HG03103 (cell line): ENCODE measurements at regions not wholly inside any gene's neighbourhood (a gene's known extent, or its start where the extent isn't known, plus 50 kb on each side); places are given as distances from the start of the nearest gene placed in this dataset.
"Not testable (repeated sequence)": the region's sequence is repeated elsewhere in the genome, so short reads cannot be mapped to it uniquely, and the experiment has no call there.

Source experiments
- ATAC-seq: cut with Tn5 transposase; IDR thresholded peaks from one replicate; pipeline ENCODE4 v1.9.1; 2021; ENCODE audit warnings: low read depth; ENCODE audit not compliant: unreplicated experiment

- ATAC-seq: no peak
Observed at GRCh38 chr1:82387012-82387366, 586.3 kb downstream of the ADGRL2 start.

GRCh38 chr1:82386365-82387011 lies 585.8 kb downstream of the ADGRL2 start:
- no peak for ATAC-seq

- ATAC-seq: no peak
Observed at GRCh38 chr1:82384776-82385175, 584.0 kb downstream of the ADGRL2 start.

GRCh38 chr1:82377201-82377884 lies 576.6 kb downstream of the ADGRL2 start:
- no peak for ATAC-seq

DNA sequence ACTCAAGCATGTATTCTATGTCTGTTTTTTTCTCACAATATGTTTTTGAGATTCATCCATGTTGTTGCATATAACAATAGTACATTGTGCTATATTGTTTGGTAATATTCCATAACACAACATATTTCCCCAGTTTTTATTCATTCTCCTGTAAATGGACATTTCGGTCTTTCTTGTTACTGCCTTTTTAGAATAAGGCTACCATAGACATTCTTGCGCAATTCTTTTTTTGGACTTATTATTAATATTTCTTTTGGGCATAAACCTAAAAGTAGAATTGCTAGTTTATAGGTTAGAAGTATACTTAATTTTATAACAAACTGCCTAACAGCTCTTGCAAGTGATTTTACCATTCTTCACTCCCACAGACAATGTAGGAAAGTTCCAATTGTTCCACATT lies 573.0 kb downstream of the ADGRL2 start:
- no peak for ATAC-seq

DNA sequence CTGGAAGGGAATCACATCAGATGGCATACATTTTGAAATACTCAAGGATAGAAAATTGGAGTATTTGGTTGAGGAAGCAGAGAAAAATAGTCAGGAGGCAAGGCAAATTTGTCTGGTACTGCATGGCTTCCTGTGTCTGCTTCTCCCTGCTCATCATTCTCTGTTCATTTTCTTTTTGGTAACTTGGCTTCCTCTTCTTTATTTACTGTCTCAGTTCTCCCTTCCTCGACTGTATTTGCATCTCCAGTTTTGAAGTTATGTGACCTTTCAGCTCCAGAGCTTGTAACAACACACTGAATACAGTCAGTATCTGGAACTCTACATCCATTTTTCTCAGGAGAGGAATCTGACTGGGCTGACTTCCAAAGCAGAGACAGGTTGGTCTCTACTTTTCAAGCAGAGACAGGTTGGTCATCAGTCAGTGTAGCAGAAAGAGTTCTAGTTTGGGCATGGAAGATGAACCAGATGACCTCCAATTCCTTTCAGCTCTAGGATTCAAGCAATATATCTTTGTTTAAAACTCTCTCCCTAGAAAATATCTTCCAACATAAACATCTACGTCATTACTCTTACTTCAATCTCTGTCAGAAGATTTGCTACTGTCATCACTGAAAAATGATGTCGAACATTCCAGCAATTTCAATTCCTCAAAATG lies 571.2 kb downstream of the ADGRL2 start:
- no peak for ATAC-seq

GRCh38 chr1:82367456-82367855 lies 566.7 kb downstream of the ADGRL2 start:
- ATAC-seq: no peak

DNA sequence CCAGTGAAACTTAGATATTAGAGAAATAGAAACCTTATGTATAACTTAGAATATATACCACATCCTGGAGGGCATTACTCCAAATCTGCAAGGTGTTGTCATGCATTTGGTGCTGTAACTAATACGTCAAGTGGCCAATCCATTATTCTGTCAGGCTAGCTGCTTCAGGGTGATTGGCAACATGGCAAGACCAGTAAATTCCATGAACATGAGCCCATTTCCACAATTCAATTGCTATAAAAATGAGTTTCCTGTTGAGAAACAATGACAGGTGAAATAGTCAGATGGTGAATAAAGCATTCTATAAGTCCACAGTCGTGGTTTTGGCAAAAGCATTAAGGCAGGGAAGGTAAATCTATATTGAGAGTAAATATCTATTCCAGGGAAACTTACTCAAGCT lies 566.0 kb downstream of the ADGRL2 start:
- no peak for ATAC-seq

DNA sequence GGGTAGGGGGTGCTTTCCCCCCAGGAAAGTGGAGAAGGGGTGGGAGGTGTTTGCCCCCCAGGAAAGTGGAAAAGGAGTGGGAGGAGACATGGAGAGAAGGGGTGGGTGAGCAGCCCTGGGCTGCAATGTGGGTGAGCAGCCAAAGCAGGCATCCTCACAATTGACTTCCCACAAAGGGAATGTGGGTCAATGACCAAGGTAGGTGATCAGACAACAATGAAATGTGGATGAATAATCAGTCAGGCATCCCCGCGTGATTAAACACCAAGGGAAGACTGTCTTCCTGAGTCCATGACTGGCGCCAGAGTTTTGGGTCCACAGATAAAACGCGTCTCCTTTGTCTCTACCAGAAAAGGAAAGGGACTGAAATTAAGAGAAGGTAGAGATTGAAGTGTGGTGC lies 558.8 kb downstream of the ADGRL2 start:
- not testable (repeated sequence) for ATAC-seq

DNA sequence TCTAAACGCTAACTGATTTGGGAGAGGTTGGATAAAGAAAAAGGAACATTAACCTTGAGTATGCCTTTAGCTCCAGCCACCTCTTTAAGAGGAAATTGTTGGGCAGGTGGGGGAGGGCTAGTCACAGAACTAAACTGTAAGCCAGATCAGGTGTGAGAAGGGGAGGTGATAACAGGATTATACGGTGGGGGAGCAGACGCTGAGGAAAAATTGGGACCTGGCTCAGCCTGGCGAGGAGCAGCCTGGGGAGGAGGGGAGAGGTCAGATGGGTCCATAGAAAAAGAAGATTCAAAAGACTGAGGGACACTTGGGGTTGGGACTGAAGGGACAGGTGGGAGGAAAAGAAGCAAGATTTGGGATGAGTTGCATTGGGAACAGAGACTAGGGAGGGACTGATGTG lies 558.0 kb downstream of the ADGRL2 start:
- ATAC-seq: not testable (repeated sequence)

- ATAC-seq: not testable (repeated sequence)
Observed at GRCh38 chr1:82354546-82354945, 553.8 kb downstream of the ADGRL2 start.

- ATAC-seq: no peak
Observed at GRCh38 chr1:82348487-82348886, 547.8 kb downstream of the ADGRL2 start.

DNA sequence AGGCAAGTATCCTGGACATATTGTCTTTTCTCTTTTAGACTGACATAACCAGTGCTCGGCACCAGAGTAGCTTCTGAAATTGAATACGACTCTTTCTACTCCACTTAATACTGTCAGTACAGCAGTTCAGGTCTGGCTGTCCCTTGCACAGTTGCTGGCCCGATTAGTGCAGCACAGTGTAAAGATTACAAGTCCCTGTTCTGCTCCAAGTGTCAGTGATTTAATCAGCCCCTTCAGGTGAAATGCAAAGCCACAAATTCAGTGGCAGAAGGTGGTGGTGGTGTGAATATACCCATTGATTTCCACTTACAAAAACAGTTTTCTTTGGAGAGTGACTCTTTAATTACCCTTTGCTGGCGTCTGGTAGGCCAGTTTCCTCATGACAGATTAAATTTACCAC lies 545.4 kb downstream of the ADGRL2 start:
- no peak for ATAC-seq

- no peak for ATAC-seq
Observed at GRCh38 chr1:82343381-82343780, 542.6 kb downstream of the ADGRL2 start.

DNA sequence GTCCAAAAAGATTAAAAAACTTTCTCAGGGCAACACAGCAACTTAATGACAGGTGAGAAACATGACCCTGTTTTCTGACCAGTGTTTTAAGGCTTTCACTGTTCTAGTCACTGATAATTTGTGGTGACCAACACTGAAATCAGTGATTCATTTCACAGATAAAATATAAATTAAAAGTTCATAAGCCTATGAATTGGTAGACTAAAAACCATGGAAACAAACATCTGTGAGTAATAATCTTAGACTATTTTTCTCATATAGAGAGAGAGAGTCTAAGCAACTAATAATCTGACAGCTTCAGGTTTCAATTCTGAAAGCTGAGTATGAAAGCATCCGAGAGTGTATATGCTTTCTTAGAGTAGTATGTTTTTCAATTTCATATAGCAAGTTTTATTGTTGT lies 536.9 kb downstream of the ADGRL2 start:
- ATAC-seq: peak; percentile 59

GRCh38 chr1:82330330-82330729 lies 529.6 kb downstream of the ADGRL2 start:
- no peak for ATAC-seq

DNA sequence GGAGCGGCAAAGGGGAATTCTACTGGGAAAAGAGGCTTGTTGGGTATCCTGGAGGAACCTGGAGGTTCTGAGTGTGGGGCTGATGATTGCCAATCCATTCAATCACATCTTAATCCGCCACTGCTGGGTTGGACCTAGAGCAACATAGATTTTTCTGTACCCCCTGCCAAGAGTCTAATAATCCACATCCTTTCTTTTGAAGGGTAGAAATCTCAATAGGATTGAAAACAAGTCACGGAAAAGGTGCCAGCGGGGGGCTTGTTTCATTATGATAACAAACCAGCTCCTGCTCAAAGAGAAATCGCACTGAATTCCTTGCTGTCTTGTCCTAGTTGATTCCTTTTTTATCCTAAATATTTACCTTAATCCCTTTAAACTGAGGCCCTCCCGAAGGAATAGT lies 528.5 kb downstream of the ADGRL2 start:
- ATAC-seq: no peak

DNA sequence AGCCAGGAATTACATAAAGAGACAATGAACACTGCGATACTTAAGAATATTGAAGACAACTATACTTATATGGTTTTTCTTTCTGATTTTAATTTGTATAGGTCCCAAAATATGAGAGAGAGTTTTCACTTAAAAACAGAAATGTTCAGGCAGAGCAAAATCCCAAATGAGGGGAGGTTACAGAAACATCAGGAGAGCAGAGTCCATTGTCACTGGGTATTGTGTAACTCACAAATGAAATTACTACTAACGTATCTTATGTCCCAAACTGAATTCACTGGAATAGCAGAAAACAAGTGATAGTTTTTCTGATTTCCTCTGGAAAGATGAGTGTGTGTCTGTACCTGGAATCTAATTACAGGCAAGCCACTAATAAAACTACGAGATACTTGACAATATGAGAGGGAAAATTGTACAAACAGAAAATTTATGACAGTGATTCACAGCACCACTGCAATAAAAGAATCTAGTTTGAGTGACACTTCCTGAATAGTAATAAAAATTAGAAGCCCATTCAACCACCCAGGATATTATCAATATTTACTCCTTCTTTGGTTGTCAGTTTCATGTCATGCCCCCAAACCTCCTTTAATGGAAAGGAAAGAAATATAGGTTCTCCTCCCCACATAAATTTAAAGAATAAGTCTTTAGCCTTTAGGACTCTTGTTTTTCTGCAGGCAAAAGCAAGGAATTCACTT lies 522.6 kb downstream of the ADGRL2 start:
- ATAC-seq: no peak

DNA sequence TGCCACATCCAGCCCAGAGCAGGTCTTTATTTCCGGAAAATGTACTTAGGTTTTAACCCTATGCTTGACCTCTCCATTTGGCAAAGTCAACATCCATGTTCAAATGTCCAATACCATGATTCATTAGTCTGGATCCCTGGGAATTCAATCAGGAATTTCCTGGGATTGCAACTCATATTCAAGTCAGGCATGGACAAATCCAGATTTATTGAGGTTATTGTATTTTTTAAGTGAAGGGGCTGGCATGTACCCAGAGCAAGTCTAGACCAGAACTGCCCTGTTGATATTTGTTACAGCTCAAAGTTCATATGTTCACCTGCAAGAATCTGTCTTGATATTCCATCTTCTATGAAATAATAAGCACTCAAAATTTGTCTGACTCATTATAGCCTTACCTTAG lies 521.1 kb downstream of the ADGRL2 start:
- no peak for ATAC-seq

DNA sequence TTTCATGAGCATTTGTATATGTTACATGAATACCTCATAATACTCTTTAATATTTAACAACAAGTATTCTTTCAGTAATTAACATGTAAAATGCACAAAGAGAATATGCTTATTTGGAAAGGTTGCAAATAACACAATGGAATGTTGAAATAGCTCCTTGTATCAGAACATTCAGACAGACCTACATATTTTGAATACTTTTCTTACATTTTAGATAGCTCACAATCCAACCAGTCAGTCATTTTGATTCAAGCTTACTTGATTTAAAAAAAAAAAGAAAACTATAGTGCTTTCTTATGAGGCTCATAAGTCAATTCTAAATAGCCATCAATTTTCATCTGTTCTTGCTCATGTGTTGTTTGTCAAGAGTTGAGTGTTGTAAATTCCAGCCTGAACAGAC lies 518.8 kb downstream of the ADGRL2 start:
- no peak for ATAC-seq

- no peak for ATAC-seq
Observed at GRCh38 chr1:82318921-82319320, 518.2 kb downstream of the ADGRL2 start.
